ENCODE measurements at regions not wholly inside any gene's neighbourhood (a gene's known extent, or its start where the extent isn't known, plus 50 kb on each side); places are given as distances from the start of the nearest gene placed in this dataset.
A peak's percentile ranks its signal among the peaks of the same experiment; 100 is the strongest.

DNA sequence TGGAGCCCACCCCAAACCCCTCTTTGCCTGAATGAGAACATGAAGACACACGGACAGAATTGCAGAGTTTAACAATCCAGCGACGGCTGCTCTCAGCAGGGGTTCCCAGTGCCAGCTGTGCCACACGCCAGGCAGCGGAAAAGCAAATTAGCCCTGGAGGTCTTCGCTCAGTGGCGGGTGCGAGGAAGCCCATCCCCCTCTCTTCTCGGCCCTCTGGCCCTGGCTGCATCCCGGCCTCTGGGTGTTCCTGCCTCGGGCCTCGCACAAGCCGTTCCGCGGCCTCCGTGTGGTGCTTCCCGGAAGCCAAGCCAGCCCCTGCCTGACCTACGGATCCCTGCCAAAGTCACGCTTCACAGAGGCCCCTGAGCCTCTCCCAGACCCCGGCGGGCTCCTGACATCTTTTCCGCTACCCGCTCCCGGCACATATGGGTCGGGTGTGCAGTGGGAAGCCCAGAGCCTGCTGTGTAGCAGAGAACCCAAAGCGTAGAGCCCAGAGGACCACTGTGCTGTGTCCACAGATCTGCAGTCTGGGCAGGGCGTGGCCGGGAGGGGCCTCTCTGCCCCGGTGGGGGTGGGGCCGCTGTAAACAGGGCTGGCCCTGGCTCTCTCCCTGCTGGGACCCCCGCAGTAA is 70.7 kb upstream of the GALNT9 start:
- DNase-seq, result no peak
- Mint-ChIP-seq H3K4me3 (no peak overlapping the region), H3K9me3 (no peaks in the 10 kb centered on the region), H3K27me3 (peaks cover 0 to 82% (median 53%) of the 10 kb centered on the region in 3 donors), H3K36me3 (no peaks in the 10 kb centered on the region), H3K27ac (no peak overlapping the region), H3K4me1 (peaks cover 0 to 11% (median 4%) of the 10 kb centered on the region in 3 donors)
- ATAC-seq (ENCODE audit: low read depth in 2 of 2), result no peak

DNA sequence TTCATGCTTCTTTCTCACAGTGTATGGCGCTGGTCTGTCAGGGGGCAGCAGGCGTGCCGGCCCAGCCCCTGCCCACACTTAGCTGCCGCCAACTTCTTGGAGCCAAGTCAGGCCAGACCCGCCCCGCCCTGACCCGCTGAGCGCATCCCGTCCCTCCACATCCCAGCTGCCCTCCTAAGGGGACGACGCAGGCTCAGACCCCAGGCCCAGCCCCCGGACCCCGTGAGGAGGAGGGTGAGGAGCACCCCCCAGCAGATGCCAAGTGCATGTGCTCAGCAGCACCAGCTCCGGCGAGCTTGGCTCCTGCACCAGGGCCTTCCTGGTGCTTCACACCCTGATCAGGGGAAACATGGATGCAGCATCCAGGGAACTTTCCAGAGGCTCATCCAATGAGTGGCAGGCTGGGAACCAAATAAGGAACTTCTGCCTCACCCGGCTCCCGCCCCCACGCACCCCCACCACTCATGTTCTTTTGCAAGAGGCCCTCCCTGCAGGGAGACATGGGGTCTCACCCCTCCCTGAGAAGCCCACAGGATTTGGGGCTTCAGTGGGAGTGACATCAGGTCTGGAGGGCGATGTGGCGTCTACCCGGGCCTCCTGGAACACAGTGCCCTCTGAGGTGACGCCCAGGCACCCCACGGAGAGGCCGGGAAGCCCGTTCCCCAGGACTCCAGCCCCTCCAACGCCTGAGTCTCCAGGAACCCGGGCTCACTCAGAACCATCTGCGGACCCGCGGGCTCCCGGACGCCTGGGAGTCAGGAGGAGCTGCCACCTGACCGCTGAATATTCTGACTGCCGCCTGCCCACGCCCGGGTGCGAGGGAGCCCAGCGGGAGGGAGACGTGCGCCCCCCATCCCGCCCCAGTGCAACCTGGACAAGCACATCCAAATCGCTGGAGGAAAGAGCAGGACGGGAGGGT is 70.0 kb upstream of the GALNT9 start:
- DNase-seq (no peak), ATAC-seq (ENCODE audit: low read depth in 2 of 2) (no peak)
- no peaks in the 10 kb centered on the region for H3K36me3 Mint-ChIP-seq
- H3K4me3 Mint-ChIP-seq, result no peak overlapping the region
- H3K9me3 Mint-ChIP-seq, result peaks cover 0 to 3% (median 0%) of the 10 kb centered on the region in 7 donors
- H3K27me3 Mint-ChIP-seq, result peaks cover 0 to 81% (median 51%) of the 10 kb centered on the region in 3 donors
- H3K4me1 Mint-ChIP-seq, result peaks cover 0 to 15% (median 7%) of the 10 kb centered on the region in 3 donors
- H3K27ac Mint-ChIP-seq, result no peak overlapping the region

DNA sequence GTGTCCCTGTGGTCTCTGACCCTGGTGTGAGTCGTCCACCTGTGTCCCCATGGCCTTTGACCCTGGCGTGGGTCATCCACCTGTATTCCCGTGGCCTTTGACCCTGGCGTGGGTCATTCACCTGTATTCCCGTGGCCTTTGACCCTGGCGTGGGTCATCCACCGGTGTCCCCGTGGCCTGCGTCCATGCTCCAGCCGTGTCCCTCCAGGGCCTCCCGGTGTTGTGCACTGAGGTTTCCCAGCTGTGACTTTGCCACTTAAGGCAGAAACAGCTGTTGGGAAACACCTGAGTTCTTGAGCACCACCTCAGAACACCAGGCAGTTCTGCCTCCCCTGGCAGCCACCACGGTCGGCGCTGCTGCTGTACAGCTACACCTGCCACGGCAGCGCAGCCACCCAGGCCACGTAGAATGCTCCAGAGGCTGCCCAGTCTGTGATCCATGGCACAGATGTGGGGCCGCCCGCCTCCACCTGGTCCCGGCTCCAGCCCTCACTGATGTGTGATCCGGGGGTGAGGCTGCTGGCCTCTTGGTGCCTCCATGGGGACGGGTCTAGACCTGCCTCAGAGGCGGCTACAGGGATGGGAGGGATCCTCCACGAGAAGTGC is 69.1 kb upstream of the GALNT9 start:
- H3K4me1 Mint-ChIP-seq, result peaks cover 0 to 17% (median 8%) of the 10 kb centered on the region in 3 donors
- no peak for DNase-seq
- H3K36me3 Mint-ChIP-seq, result no peaks in the 10 kb centered on the region
- H3K27ac Mint-ChIP-seq, result no peak overlapping the region
- peaks cover 0 to 80% (median 47%) of the 10 kb centered on the region in 3 donors for H3K27me3 Mint-ChIP-seq
- peaks cover 0 to 5% (median 0%) of the 10 kb centered on the region in 7 donors for H3K9me3 Mint-ChIP-seq
- ATAC-seq (ENCODE audit: low read depth in 2 of 2), result no peak
- no peak overlapping the region for H3K4me3 Mint-ChIP-seq

DNA sequence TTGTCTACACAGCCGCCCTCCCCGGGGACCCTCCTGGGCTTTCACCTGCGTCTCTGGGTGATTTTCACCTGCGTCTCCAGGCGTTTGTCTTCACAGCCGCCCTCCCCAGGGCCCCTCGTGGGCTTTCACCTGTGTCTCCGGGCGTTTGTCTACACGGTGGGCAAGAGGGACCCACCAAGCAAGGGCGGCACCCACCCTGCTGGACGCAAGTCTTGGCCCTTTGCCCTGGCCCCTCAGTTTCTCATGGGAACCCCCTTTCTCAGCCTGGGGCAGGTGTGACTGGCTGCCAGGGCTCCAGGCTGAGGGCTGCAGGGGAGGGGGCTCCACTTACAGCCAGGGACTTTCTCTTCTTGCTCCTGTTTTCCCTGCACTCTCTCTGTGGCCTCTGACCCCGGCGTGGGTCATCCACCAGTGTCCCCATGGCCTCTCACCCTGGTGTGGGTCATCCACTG is 68.6 kb upstream of the GALNT9 start:
- DNase-seq (no peak), ATAC-seq (ENCODE audit: low read depth in 2 of 2) (no peak)
- no peaks in the 10 kb centered on the region for H3K36me3 Mint-ChIP-seq
- peaks cover 0 to 17% (median 8%) of the 10 kb centered on the region in 3 donors for H3K4me1 Mint-ChIP-seq
- H3K9me3 Mint-ChIP-seq, result peaks cover 0 to 5% (median 0%) of the 10 kb centered on the region in 7 donors
- H3K4me3 Mint-ChIP-seq, result no peak overlapping the region
- no peak overlapping the region for H3K27ac Mint-ChIP-seq
- H3K27me3 Mint-ChIP-seq, result peaks cover 0 to 77% (median 42%) of the 10 kb centered on the region in 3 donors

DNA sequence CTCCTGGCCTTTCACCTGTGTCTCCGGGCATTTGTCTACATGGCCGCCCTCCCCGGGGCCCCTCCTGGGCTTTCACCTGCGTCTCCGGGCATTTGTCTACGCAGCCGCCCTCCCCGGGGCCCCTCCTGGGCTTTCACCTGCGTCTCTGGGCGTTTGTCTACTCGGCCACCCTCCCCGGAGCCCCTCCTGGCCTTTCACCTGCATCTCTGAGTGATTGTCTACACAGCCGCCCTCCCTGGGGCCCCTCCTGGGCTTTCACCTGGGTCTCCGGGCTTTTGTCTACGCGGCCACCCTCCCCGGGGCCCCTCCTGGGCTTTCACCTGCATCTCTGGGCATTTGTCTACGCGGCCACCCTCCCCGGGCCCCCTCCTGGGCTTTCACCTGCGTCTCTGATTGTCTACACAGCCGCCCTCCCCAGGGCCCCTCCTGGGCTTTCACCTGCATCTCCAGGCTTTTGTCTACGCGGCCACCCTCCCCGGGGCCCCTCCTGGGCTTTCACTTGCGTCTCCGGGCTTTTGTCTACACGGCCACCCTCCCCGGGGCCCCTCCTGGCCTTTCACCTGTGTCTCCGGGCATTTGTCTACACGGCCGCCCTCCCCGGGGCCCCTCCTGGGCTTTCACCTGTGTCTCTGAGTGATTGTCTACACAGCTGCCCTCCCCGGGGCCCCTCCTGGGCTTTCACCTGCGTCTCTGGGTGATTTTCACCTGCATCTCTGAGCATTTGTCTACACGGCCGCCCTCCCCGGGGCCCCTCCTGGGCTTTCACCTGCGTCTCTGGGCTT is 68.0 kb upstream of the GALNT9 start:
- Mint-ChIP-seq H3K27me3 (peaks cover 0 to 77% (median 42%) of the 10 kb centered on the region in 3 donors), H3K9me3 (peaks cover 0 to 5% (median 0%) of the 10 kb centered on the region in 7 donors), H3K27ac (peak overlapping the region in 1 of 6 donors; percentile 47), H3K4me1 (peaks cover 0 to 17% (median 12%) of the 10 kb centered on the region in 3 donors), H3K36me3 (no peaks in the 10 kb centered on the region), H3K4me3 (no peak overlapping the region)
- DNase-seq (no peak), ATAC-seq (ENCODE audit: low read depth in 2 of 2) (no peak)

DNA sequence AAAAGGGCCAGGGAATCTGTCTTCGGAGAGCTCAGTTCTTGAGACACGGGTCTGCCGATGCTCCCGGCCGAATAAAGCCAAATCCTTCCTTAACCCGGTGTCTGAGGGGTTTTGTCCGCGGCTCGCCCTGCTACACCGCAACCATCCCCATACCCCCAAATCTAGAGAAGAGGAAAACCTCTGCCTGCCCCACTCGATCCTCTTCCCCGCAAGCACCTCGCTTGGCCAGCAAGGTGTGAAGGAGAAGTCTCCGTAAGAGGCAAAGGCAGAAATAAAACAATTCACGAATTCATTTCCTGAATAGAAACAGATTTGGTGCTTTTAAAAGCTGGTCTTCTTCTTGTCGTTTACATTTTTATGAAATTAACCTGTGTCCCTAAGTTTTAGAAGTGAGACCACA is 67.3 kb upstream of the GALNT9 start:
- peaks cover 0 to 71% (median 38%) of the 10 kb centered on the region in 3 donors for H3K27me3 Mint-ChIP-seq
- no peaks in the 10 kb centered on the region for H3K36me3 Mint-ChIP-seq
- peaks cover 0 to 5% (median 0%) of the 10 kb centered on the region in 7 donors for H3K9me3 Mint-ChIP-seq
- peaks cover 0 to 17% (median 12%) of the 10 kb centered on the region in 3 donors for H3K4me1 Mint-ChIP-seq
- DNase-seq, result no peak
- H3K4me3 Mint-ChIP-seq, result no peak overlapping the region
- no peak for ATAC-seq (ENCODE audit: low read depth in 2 of 2)
- no peak overlapping the region for H3K27ac Mint-ChIP-seq

DNA sequence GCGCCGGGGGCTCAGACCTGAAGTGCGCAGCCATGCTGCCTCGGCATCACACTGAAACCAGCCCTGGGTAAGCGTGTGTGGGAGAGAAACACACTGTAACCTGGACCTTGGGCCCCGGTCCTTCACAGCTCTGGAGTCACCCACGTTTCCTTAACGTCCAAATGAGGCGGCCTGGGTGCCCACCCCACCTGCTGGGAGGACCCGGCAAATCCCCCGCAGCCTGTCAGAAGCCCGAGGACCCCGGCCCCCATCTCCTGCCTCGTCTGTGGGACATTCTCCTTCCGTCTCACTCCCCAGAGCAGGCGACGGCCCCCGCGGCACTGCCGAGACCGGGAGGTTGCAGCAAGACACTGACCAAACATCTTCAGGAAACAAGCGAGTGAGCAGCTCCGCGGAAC is 66.5 kb upstream of the GALNT9 start:
- Mint-ChIP-seq H3K9me3 (peaks cover 0 to 5% (median 0%) of the 10 kb centered on the region in 7 donors), H3K4me1 (peaks cover 0 to 17% (median 12%) of the 10 kb centered on the region in 3 donors), H3K36me3 (no peaks in the 10 kb centered on the region), H3K27ac (peak overlapping the region in 1 of 6 donors; percentile 47), H3K27me3 (peaks cover 0 to 63% (median 30%) of the 10 kb centered on the region in 3 donors), H3K4me3 (no peak overlapping the region)
- DNase-seq (no peak), ATAC-seq (ENCODE audit: low read depth in 2 of 2) (no peak)

DNA sequence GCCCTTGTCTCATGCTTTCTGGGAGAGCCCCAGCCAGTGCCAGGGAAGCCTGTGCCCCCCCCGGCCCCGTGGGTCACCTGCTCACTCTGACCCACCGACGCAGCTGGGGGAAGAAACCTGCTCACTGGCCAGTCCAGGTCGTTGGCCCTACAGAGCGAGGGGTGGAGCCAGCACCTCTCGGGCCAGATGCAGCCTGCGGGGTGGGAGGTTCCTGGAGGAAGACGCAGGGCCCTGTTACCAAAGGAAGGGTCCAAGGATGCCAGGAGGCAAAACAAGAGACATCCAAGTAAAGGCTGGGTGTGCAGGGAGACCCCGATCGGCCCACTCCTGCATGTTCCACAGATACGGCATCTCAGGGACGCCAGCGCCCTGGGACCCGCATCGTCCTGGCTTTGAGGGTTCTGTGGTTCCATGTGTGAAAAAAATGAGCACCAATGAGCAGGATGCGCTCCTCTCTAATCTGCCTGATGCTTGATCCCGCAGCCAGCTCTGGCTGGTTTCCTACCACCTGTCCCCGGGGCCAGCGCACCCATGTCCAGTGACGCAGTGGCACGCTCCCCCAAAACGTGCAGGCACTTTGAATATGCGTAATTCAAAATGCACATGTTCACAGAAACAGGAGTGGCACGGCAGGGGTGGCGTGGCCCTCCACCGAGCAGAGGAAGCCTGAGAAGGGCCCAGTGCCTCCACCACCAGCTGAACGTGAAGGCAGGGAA is 66.0 kb upstream of the GALNT9 start:
- peaks cover 0 to 17% (median 12%) of the 10 kb centered on the region in 3 donors for H3K4me1 Mint-ChIP-seq
- no peaks in the 10 kb centered on the region for H3K36me3 Mint-ChIP-seq
- H3K27ac Mint-ChIP-seq, result peak overlapping the region in 1 of 6 donors; percentile 56
- peaks cover 0 to 59% (median 27%) of the 10 kb centered on the region in 3 donors for H3K27me3 Mint-ChIP-seq
- DNase-seq (no peak), ATAC-seq (ENCODE audit: low read depth in 2 of 2) (no peak)
- peaks cover 0 to 5% (median 0%) of the 10 kb centered on the region in 7 donors for H3K9me3 Mint-ChIP-seq
- H3K4me3 Mint-ChIP-seq, result no peak overlapping the region

DNA sequence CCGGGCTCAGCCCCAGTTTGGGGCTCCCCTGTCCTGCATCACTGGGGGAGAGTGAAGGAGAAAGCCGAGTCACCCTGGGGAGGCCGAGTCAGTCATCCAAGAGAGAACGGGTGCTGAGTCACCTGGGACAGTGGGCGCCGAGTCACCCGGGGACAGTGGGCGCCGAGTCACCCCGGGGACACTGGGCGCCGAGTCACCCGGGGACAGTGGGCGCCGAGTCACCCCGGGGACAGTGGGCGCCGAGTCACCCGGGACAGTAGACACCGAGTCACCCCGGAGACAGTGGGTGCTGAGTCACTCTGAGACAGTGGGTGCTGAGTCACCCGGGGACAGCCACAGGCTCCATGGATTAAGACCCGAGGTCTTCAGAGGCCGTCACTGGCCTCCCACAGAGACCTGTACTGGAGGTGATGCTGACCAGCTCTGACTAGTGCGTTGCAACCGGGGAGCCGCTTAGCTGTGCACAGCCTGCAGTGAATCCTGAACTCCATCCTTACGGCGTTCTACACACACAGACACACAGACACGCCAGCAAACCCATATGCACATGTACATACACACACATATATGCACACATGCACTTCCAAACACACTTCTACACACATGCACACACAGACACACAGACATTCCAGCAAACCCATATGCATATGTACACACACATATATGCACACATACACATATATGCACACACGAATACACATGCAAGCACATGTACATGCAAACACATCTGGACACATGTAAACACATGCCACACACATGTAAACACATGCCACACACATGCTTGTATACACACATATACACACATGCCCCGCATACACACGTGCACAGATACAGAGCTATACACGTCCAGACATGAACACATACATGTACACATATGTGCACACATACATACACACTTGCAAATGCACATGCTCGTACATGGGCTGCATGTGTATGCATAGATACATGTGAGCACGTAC is 64.9 kb upstream of the GALNT9 start:
- Mint-ChIP-seq H3K27me3 (peaks cover 0 to 49% (median 31%) of the 10 kb centered on the region in 3 donors), H3K9me3 (peaks cover 0 to 5% (median 0%) of the 10 kb centered on the region in 7 donors), H3K4me1 (peaks cover 0 to 17% (median 12%) of the 10 kb centered on the region in 3 donors), H3K4me3 (no peak overlapping the region), H3K36me3 (no peaks in the 10 kb centered on the region), H3K27ac (no peak overlapping the region)
- DNase-seq (no peak), ATAC-seq (ENCODE audit: low read depth in 2 of 2) (no peak)

DNA sequence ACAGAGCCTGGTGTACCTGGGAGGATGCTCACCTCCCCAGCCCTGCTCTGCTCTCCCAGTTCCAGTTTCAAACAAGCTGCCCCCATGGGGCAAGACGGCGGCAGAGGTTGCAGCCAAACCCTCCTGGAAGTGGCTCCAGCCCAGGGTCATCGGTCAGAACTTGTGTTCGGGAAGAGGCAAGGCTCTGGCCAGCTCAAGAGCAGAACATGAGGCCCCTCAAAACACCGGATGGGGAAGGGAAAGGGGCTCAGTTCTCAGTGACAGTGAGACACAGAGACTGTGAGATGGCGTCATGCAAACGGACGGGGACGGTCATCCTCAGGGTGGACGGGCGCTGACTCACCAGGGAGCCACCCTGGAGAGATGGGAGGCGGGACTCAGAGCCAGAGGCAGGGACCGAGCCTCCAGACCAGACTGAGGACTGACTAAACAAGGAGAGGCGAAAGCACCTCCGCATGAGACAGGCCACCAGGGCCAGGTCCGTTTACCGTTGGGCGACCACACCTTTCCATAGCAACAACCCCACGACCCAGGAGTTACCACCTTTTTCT is 63.9 kb upstream of the GALNT9 start:
- ATAC-seq (ENCODE audit: low read depth in 2 of 2) (no peak), DNase-seq (no peak)
- Mint-ChIP-seq H3K27ac (no peak overlapping the region), H3K4me3 (no peak overlapping the region), H3K36me3 (no peaks in the 10 kb centered on the region), H3K9me3 (peaks cover 0 to 5% (median 0%) of the 10 kb centered on the region in 7 donors), H3K4me1 (peaks cover 2 to 17% (median 12%) of the 10 kb centered on the region in 3 donors), H3K27me3 (peaks cover 0 to 44% (median 29%) of the 10 kb centered on the region in 3 donors)

Data from naive B cell (primary cell).